Activated CD4-positive, alpha-beta T cell treated with anti-CD3 and anti-CD28 coated beads, Interleukin-2, Interleukin-4, amounts not matched to agents 100 ng/mL and 50 ng/mL, durations not matched to agents 16 hours and 8 hours (primary cell): ENCODE measurements at regions not wholly inside any gene's neighbourhood (a gene's known extent, or its start where the extent isn't known, plus 50 kb on each side); places are given as distances from the start of the nearest gene placed in this dataset.
A peak's percentile ranks its signal among the peaks of the same experiment; 100 is the strongest.

Experiments
- DNase-seq: peaks from one replicate; pipeline ENCODE4 v3.0.0-alpha.2; 2020; ENCODE audit warnings: low spot score

GRCh38 chrX:51798701-51799100 is 55.5 kb downstream of the GSPT2 start:
- DNase-seq = no peak

DNA sequence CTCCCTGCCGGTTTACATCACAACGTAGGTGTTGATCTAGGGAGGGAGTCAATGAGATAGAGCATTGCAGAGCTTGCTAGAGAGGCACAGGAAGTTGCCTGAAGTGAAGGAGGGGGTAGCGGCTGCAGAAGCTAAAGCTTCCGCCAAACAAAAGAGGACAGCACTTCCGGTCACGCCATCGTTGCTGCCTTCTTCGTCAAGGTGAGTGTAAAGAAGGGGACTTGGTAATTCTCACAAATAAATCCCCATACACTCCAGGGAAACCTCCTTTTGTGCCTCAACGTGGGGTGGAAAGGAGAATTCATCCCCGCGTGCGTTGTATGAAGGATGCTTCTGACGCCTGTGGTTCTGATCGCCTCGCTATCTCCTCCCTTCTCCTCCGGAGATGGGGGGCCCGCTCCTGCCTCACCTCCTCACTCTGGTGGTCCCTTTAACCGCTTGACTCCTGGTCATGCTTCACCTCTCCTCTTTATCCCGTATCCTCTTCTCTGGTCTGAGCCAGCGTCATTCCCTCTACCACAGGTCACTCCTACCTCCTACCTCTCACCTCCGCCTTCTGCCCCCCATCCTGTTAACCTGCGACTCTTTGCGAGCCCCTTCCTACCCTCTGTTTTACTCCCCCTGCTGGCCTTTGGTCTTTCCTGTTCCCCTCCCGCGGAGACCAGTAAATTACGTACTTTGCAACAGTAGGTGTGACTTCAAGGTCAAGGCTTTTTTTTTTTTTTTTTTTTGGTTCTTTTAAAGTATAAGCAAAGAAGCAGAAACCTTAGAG is 59.9 kb downstream of the GSPT2 start:
- peak; percentile 57 for DNase-seq

DNA sequence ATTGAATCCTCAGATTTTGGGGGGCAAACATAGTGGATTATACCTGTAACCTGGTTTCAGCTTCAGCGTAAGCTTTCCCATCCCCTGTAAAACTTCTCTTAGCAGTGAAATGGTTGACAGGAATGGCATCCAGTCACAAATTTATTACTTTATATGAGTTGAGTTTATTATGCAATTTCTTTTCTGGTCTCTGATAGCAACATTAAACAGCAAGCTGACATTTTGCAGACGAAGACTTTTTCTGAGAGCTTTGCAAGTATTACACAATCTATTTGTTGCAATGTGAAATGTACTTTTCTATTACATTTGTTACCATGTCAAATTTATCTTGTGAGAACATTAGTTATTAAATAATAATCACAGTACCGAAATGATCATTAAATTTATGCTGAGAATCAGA is 60.6 kb downstream of the GSPT2 start:
- no peak for DNase-seq

DNA sequence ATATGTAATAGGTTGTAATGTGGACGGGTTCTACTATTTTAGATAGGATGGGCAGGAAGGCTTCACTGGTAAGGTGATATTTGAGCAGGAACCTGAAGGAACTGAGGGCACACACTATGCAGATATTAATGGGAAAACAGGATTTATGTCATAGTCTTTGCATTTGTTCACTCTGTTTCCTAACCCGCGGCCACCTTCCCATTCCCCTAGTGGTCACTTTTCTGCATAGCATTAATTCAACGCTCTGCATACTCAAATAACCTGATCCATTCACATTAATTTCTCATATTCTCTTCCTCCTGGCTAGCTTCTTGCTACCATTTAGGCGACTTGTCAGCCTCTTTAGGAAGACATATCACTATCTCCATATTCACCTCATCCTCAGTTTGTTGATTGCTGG is 61.5 kb downstream of the GSPT2 start:
- no peak for DNase-seq

- no peak for DNase-seq
Measured at GRCh38 chrX:51813886-51814460, 70.7 kb downstream of the GSPT2 start.

DNA sequence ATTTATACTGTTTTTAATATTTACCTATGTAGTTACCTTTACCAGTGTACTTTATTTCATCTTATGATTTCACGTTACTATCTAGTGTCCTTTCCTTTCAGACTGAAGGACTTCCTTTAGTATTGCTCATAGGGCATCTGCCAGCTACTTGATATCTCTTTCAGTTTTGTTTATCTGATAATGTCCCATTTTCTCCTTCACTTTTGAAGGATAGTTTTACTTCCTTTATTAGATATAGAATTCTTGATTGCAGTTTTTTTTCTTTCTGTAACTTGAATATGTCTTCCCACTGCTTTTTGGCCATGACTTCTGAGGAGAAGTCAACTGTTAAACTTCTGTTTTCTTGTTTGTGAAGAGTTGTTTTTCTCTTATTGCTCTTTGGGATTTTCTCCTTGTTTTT is 69.4 kb upstream of the MAGED1 start:
- DNase-seq = no peak

- DNase-seq = no peak
Measured at GRCh38 chrX:51825436-51825835, 68.0 kb upstream of the MAGED1 start.

DNA sequence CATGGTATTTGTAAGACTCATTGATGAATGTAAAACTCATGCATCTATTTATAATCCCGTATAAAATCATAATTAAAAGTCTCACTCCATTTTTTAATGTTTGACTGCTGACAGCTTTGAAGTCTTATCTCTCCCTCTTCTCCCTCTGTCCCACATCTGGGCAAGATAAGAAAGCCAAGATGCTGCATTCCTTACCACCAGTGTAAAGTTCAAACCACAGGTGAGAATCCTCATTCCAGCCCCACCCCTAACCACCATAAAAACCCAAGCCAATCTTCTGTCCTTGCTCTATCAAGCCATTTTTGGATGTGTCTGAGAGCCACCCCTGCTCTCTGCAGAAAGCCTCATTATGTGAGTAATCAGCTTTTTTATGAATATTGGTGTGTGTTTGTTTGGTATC is 59.3 kb upstream of the MAGED1 start:
- no peak for DNase-seq

DNA sequence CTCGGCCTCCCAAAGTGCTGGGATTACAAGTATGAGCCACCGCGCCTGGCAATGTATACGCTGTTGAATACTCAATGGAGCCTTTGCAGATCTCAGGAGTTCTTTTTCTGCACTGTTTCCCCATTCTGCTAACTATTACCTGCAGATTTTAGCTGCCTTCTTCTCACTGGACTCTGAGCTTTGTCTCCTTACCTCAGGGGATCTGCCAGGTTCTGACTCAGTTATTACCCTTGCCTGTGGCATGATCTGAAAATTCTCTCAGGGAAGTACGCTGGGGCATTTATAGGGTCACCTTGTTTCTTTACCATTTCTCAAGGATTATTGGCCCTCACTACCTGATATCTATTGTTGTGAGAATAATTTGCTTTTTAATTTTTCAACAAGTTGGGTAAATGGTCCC is 56.6 kb upstream of the MAGED1 start:
- DNase-seq = no peak

DNA sequence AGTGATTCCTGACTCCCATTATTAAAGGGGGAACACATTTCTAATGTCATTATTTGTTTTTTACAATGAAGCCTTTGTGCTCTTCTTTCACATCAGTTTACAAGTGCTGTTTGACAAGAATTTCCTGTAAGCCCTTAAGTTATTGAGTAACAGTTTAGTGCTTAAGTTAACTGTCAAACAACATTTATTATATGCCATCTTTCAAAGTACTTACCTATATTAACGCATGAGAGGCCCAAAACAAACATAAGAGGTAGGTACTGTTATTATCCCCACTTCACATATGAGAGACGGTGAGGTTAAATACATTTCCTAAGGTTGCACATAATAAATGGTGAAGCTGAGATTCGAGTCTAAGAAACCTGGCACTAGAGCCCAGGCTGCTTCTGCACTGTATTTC is 56.0 kb upstream of the MAGED1 start:
- no peak for DNase-seq

- no peak for DNase-seq
Measured at GRCh38 chrX:51837921-51838320, 55.5 kb upstream of the MAGED1 start.
